Gastrocnemius medialis (tissue), 4 donors: ENCODE measurements at regions not wholly inside any gene's neighbourhood (a gene's known extent, or its start where the extent isn't known, plus 50 kb on each side); places are given as distances from the start of the nearest gene placed in this dataset.

Experiments used
- CTCF ChIP-seq, 5 experiments: fragments of 450-650 bp in 3 of 5; fragments of 200-600 bp in 2 of 5; sonication (generic) in 2 of 5; IDR thresholded peaks in 4 of 5; conservative IDR thresholded peaks in 1 of 5; 1 replicate in 4 of 5; 2 replicates in 1 of 5; pipeline ENCODE4 v1.5.1; 2016 to 2019; ENCODE audit warnings: antibody characterized with exemption in 5 of 5, mild to moderate bottlenecking in 3 of 5, moderate library complexity in 3 of 5
- POLR2A ChIP-seq, 2 donors: fragments of 450-650 bp; IDR thresholded peaks; one replicate each; pipeline ENCODE4 v1.6.1; 2017; ENCODE audit warnings: antibody characterized with exemption in 2 of 2, mild to moderate bottlenecking in 2 of 2, moderate library complexity in 2 of 2

GRCh38 chr6:85764844-85765243 is 122.2 kb upstream of the SYNCRIP start:
- TF ChIP-seq CTCF (IDR thresholded peaks at IDR 0.05 in 4 of 5, conservative IDR thresholded peaks at IDR 0.05 in 1 of 5) (no peak), POLR2A (IDR thresholded peaks at IDR 0.05) (no peak)
